ENCODE measurements at regions not wholly inside any gene's neighbourhood (a gene's known extent, or its start where the extent isn't known, plus 50 kb on each side); places are given as distances from the start of the nearest gene placed in this dataset.

- no peaks in the 10 kb centered on the region for H3K27me3 ChIP-seq (ENCODE audit: insufficient read depth)
- no peaks in the 10 kb centered on the region for H3K9me3 Mint-ChIP-seq
- H3K4me1 ChIP-seq (ENCODE audit: insufficient read depth): no peaks in the 10 kb centered on the region
- no peak overlapping the region for H3K4me3 ChIP-seq
- no peak overlapping the region for H3K4me3 Mint-ChIP-seq
- H3K4me1 Mint-ChIP-seq: no peaks in the 10 kb centered on the region
- H2AFZ ChIP-seq: no peak overlapping the region
- H3K27ac Mint-ChIP-seq: no peak overlapping the region
- peaks cover 2% of the 10 kb centered on the region; the same call in 1 of the 2 replicates for H3K9me2 ChIP-seq (ENCODE audit: insufficient read depth)
- no peak for DNase-seq (ENCODE audit: low spot score)
- H3K36me3 Mint-ChIP-seq (ENCODE audit: low read depth): no peaks in the 10 kb centered on the region
- no peak overlapping the region for H3K27ac ChIP-seq (ENCODE audit: low read depth)
- no peak for ATAC-seq
- TF ChIP-seq ZNF462 (CRISPR knock-in tag; IDR thresholded peaks at IDR 0.05) (no peak), REST (IDR thresholded peaks at IDR 0.05; ENCODE audit: unreplicated experiment) (no peak), STAT1 (IDR thresholded peaks at IDR 0.05; ENCODE audit: unreplicated experiment) (no peak), JUNB (IDR thresholded peaks at IDR 0.05; ENCODE audit: unreplicated experiment) (no peak), POLR2AphosphoS5 (IDR thresholded peaks at IDR 0.05; ENCODE audit: low read depth) (no peak), ZNF114 (CRISPR knock-in tag; IDR thresholded peaks at IDR 0.05) (no peak), CTCF (conservative IDR thresholded peaks at IDR 0.05; ENCODE audit: low read depth in 2 of 2) (no peak), ZNF331 (CRISPR knock-in tag; IDR thresholded peaks at IDR 0.05; ENCODE audit: low read depth) (no peak), ETS1 (IDR thresholded peaks at IDR 0.05) (no peak), EZH2phosphoT487 (IDR thresholded peaks at IDR 0.05; ENCODE audit: unreplicated experiment) (no peak), NANOG (IDR thresholded peaks at IDR 0.05; ENCODE audit: borderline replicate concordance) (no peak), EZH2 (IDR thresholded peaks at IDR 0.05; ENCODE audit: low read depth, unreplicated experiment) (no peak), CREB1 (CRISPR knock-in tag; IDR thresholded peaks at IDR 0.05; ENCODE audit: low read depth) (no peak)
- H3K4me2 ChIP-seq: no peak overlapping the region
- H3K27me3 Mint-ChIP-seq (ENCODE audit: insufficient read depth, low read depth, poor library complexity): no peaks in the 10 kb centered on the region
- H3K36me3 ChIP-seq (ENCODE audit: insufficient read depth): no peaks in the 10 kb centered on the region
- H4K20me1 ChIP-seq (replicated peaks; ENCODE audit: insufficient read depth): no peaks in the 10 kb centered on the region
- no peaks in the 10 kb centered on the region for H3K79me2 ChIP-seq (replicated peaks; ENCODE audit: insufficient read depth)
- H3F3A ChIP-seq (replicated peaks; ENCODE audit: low read depth): no peaks in the 10 kb centered on the region
Observed at GRCh38 chr7:124412531-124412930, 353.1 kb downstream of the GPR37 start.

Measured in GM23338 (cell line).